Glutamatergic neuron (in vitro differentiated cells): ENCODE measurements at regions not wholly inside any gene's neighbourhood (a gene's known extent, or its start where the extent isn't known, plus 50 kb on each side); places are given as distances from the start of the nearest gene placed in this dataset.

Experiments used
- DNase-seq: peaks from one replicate; pipeline ENCODE4 v3.0.0; 2022
- H3K27ac Mint-ChIP-seq: one replicate; pipeline ENCODE4 v1.8.0; 2020; ENCODE audit warnings: mild to moderate bottlenecking, mixed read lengths, inconsistent platforms; ENCODE audit not compliant: unreplicated experiment
- H3K27me3 Mint-ChIP-seq: one replicate; pipeline ENCODE4 v1.8.0; 2020; ENCODE audit warnings: mild to moderate bottlenecking, moderate library complexity, mixed read lengths, inconsistent platforms; ENCODE audit not compliant: unreplicated experiment
- H3K36me3 Mint-ChIP-seq: one replicate; pipeline ENCODE4 v1.8.0; 2020; ENCODE audit warnings: mild to moderate bottlenecking, mixed read lengths, inconsistent platforms; ENCODE audit not compliant: unreplicated experiment
- H3K4me1 Mint-ChIP-seq: one replicate; pipeline ENCODE4 v1.8.0; 2020; ENCODE audit warnings: mild to moderate bottlenecking, low read depth, mixed read lengths, inconsistent platforms; ENCODE audit not compliant: unreplicated experiment
- H3K4me3 Mint-ChIP-seq: one replicate; pipeline ENCODE4 v1.8.0; 2020; ENCODE audit warnings: mild to moderate bottlenecking, mixed read lengths, inconsistent platforms; ENCODE audit not compliant: unreplicated experiment
- H3K9me3 Mint-ChIP-seq: one replicate; pipeline ENCODE4 v1.8.0; 2020; ENCODE audit warnings: mild to moderate bottlenecking, moderate library complexity, mixed read lengths, inconsistent platforms; ENCODE audit not compliant: unreplicated experiment
- CTCF ChIP-seq: fragments of 200-600 bp; sonication (generic); IDR thresholded peaks from one replicate; pipeline ENCODE4 v1.5.0; 2021; ENCODE audit not compliant: partially characterized antibody, unreplicated experiment

- no peak overlapping the region for H3K27ac Mint-ChIP-seq
Measured at GRCh38 chr4:144357975-144358374, 217.5 kb upstream of the GYPA start.

GRCh38 chr4:144360146-144360793 is 219.8 kb upstream of the GYPA start:
- Mint-ChIP-seq H3K36me3 (no peaks in the 10 kb centered on the region), H3K4me3 (no peak overlapping the region)

More at GRCh38 chr4:144357975-144358374, 217.5 kb upstream of the GYPA start:
- DNase-seq, result no peak
- no peak overlapping the region for H3K4me3 Mint-ChIP-seq
- H3K9me3 Mint-ChIP-seq, result no peaks in the 10 kb centered on the region
- TF ChIP-seq CTCF, result no peak
- H3K36me3 Mint-ChIP-seq, result no peaks in the 10 kb centered on the region
- H3K4me1 Mint-ChIP-seq, result peaks cover 12% of the 10 kb centered on the region
- H3K27me3 Mint-ChIP-seq, result no peaks in the 10 kb centered on the region

GRCh38 chr4:144362366-144362765 is 221.8 kb upstream of the GYPA start:
- Mint-ChIP-seq H3K36me3 (no peaks in the 10 kb centered on the region), H3K4me3 (no peak overlapping the region), H3K9me3 (no peaks in the 10 kb centered on the region), H3K27ac (no peak overlapping the region), H3K4me1 (no peaks in the 10 kb centered on the region), H3K27me3 (no peaks in the 10 kb centered on the region)
- no peak for TF ChIP-seq CTCF
- DNase-seq, result no peak

More at GRCh38 chr4:144360146-144360793, 219.8 kb upstream of the GYPA start:
- Mint-ChIP-seq H3K4me1 (peaks cover 12% of the 10 kb centered on the region), H3K27ac (no peak overlapping the region), H3K27me3 (no peaks in the 10 kb centered on the region), H3K9me3 (no peaks in the 10 kb centered on the region)
- no peak for TF ChIP-seq CTCF
- no peak for DNase-seq

- Mint-ChIP-seq H3K9me3 (no peaks in the 10 kb centered on the region), H3K27me3 (no peaks in the 10 kb centered on the region)
Measured at GRCh38 chr4:144363890-144364289, 223.4 kb upstream of the GYPA start.

More at GRCh38 chr4:144363890-144364289, 223.4 kb upstream of the GYPA start:
- no peaks in the 10 kb centered on the region for H3K36me3 Mint-ChIP-seq
- no peak for DNase-seq
- no peak overlapping the region for H3K27ac Mint-ChIP-seq
- TF ChIP-seq CTCF, result no peak
- no peak overlapping the region for H3K4me3 Mint-ChIP-seq
- no peaks in the 10 kb centered on the region for H3K4me1 Mint-ChIP-seq
